OCI-LY3 (cell line): ENCODE measurements at regions not wholly inside any gene's neighbourhood (a gene's known extent, or its start where the extent isn't known, plus 50 kb on each side); places are given as distances from the start of the nearest gene placed in this dataset.

ENCODE experiments used
- H2AFZ ChIP-seq: fragments of 200-600, 300-600 bp; shearing (Covaris generic); 2 replicates; pipeline ENCODE4 v1.6.0; 2014; ENCODE audit warnings: antibody characterized with exemption, low read depth, low read length
- H3K27ac ChIP-seq: fragments of 200-600, 300-600 bp; sonication (generic); 2 replicates; pipeline ENCODE4 v1.5.1; 2014; ENCODE audit warnings: mild to moderate bottlenecking, low read length, moderate library complexity, mixed read lengths
- H3K27me3 ChIP-seq: fragments of 200-600, 300-600 bp; sonication (generic); 2 replicates; pipeline ENCODE4 v1.6.1; 2014; ENCODE audit warnings: low read depth, low read length, mixed read lengths
- H3K36me3 ChIP-seq: fragments of 200-600, 300-600 bp; sonication (generic); replicated peaks from 2 replicates; pipeline ENCODE3; 2014; ENCODE audit warnings: low read depth, low read length, mixed read lengths
- H3K4me1 ChIP-seq: fragments of 300-600, 200-600 bp; sonication (generic); 2 replicates; pipeline ENCODE4 v1.6.1; 2014; ENCODE audit warnings: low read length, mixed read lengths
- H3K4me2 ChIP-seq: fragments of 200-600, 300-600 bp; sonication (generic); 2 replicates; pipeline ENCODE4 v1.6.1; 2014; ENCODE audit warnings: low read length, mixed read lengths
- H3K4me3 ChIP-seq: fragments of 300-600, 200-600 bp; sonication (generic); 2 replicates; pipeline ENCODE4 v1.5.1; 2014; ENCODE audit warnings: antibody characterized with exemption, mild to moderate bottlenecking, low read length, moderate library complexity
- H3K79me2 ChIP-seq: fragments of 300-600, 200-600 bp; shearing (Covaris generic); 2 replicates; pipeline ENCODE4 v1.6.1; 2014; ENCODE audit warnings: mild to moderate bottlenecking, low read length, mixed read lengths
- H3K9ac ChIP-seq: fragments of 300-600, 200-600 bp; shearing (Covaris generic); 2 replicates; pipeline ENCODE4 v1.6.0; 2014; ENCODE audit warnings: mild to moderate bottlenecking, low read length, moderate library complexity
- H3K9me3 ChIP-seq: fragments of 200-600, 300-600 bp; shearing (Covaris generic); 2 replicates; pipeline ENCODE4 v1.6.1; 2014; ENCODE audit warnings: low read length, mixed read lengths; ENCODE audit not compliant: insufficient read depth
- H4K20me1 ChIP-seq: fragments of 200-600, 300-600 bp; sonication (generic); 2 replicates; pipeline ENCODE4 v1.6.1; 2016; ENCODE audit warnings: low read length, mixed read lengths; ENCODE audit not compliant: insufficient read depth
- CTCF ChIP-seq: fragments of 200-600, 300-600 bp; sonication (generic); IDR thresholded peaks from 2 replicates; pipeline ENCODE4 v1.5.1; 2014; ENCODE audit warnings: antibody characterized with exemption, low read length, low read depth
- EZH2phosphoT487 ChIP-seq: fragments of 200-600 bp; shearing (Covaris generic); IDR thresholded peaks from 2 replicates; pipeline ENCODE4 v1.6.1; 2018; ENCODE audit warnings: antibody characterized with exemption, mixed run types, low read depth

- H3K27ac ChIP-seq = no peak overlapping the region
These were observed 101.2 kb upstream of the ELL2 start for GRCh38 chr5:96062836-96063235.

GRCh38 chr5:96058084-96058483 lies 96.4 kb upstream of the ELL2 start:
- Histone ChIP-seq H3K4me3 (no peak overlapping the region), H3K4me2 (no peak overlapping the region), H4K20me1 (no peaks in the 10 kb centered on the region), H3K27ac (no peak overlapping the region), H3K9me3 (no peaks in the 10 kb centered on the region), H3K79me2 (no peaks in the 10 kb centered on the region), H3K9ac (no peak overlapping the region), H3K36me3 (no peaks in the 10 kb centered on the region), H3K27me3 (no peaks in the 10 kb centered on the region), H2AFZ (no peak overlapping the region), H3K4me1 (no peaks in the 10 kb centered on the region)
- TF ChIP-seq CTCF = no peak
- TF ChIP-seq EZH2phosphoT487 = no peak

More at GRCh38 chr5:96062836-96063235, 101.2 kb upstream of the ELL2 start:
- Histone ChIP-seq H3K27me3 (no peaks in the 10 kb centered on the region), H3K79me2 (no peaks in the 10 kb centered on the region), H3K9me3 (no peaks in the 10 kb centered on the region), H3K9ac (no peak overlapping the region), H3K4me1 (no peaks in the 10 kb centered on the region), H3K4me2 (no peak overlapping the region), H4K20me1 (no peaks in the 10 kb centered on the region), H3K36me3 (no peaks in the 10 kb centered on the region), H2AFZ (no peak overlapping the region), H3K4me3 (no peak overlapping the region)
- no peak for TF ChIP-seq CTCF

GRCh38 chr5:96054311-96055030 lies 92.8 kb upstream of the ELL2 start:
- no peak for TF ChIP-seq EZH2phosphoT487
- no peaks in the 10 kb centered on the region for H3K9me3 ChIP-seq
- H3K4me2 ChIP-seq = no peak overlapping the region
- no peaks in the 10 kb centered on the region for H3K36me3 ChIP-seq
- H4K20me1 ChIP-seq = no peaks in the 10 kb centered on the region
- H3K9ac ChIP-seq = no peak overlapping the region
- H3K27ac ChIP-seq = no peak overlapping the region
- no peaks in the 10 kb centered on the region for H3K4me1 ChIP-seq
- H3K27me3 ChIP-seq = no peaks in the 10 kb centered on the region
- no peaks in the 10 kb centered on the region for H3K79me2 ChIP-seq
- no peak overlapping the region for H3K4me3 ChIP-seq
- no peak overlapping the region for H2AFZ ChIP-seq

- H3K36me3 ChIP-seq = no peaks in the 10 kb centered on the region
- no peak overlapping the region for H3K9ac ChIP-seq
- H3K27ac ChIP-seq = no peak overlapping the region
- H3K79me2 ChIP-seq = no peaks in the 10 kb centered on the region
- TF ChIP-seq EZH2phosphoT487 (no peak), CTCF (no peak)
- no peaks in the 10 kb centered on the region for H4K20me1 ChIP-seq
- H3K4me3 ChIP-seq = no peak overlapping the region
- H3K4me2 ChIP-seq = no peak overlapping the region
- no peaks in the 10 kb centered on the region for H3K4me1 ChIP-seq
- H3K27me3 ChIP-seq = no peaks in the 10 kb centered on the region
- H2AFZ ChIP-seq = no peak overlapping the region
- no peaks in the 10 kb centered on the region for H3K9me3 ChIP-seq
These were observed 91.5 kb upstream of the ELL2 start for GRCh38 chr5:96053063-96053735.
